ENCODE measurements at regions not wholly inside any gene's neighbourhood (a gene's known extent, or its start where the extent isn't known, plus 50 kb on each side); places are given as distances from the start of the nearest gene placed in this dataset.
"Not testable (repeated sequence)": the region's sequence is repeated elsewhere in the genome, so short reads cannot be mapped to it uniquely, and the experiment has no call there.

- DNase-seq = no peak
These were observed 329.3 kb upstream of the ZNF804A start for GRCh38 chr2:184268900-184269477.

- DNase-seq = no peak
These were observed 327.7 kb upstream of the ZNF804A start for GRCh38 chr2:184270660-184271059.

GRCh38 chr2:184272056-184272455, 326.3 kb upstream of the ZNF804A start:
- no peak for DNase-seq

GRCh38 chr2:184294831-184295230, 303.5 kb upstream of the ZNF804A start:
- DNase-seq = no peak

- DNase-seq = no peak
These were observed 301.2 kb upstream of the ZNF804A start for GRCh38 chr2:184297085-184297484.

GRCh38 chr2:184302506-184302905, 295.8 kb upstream of the ZNF804A start:
- DNase-seq = no peak

GRCh38 chr2:184304006-184304405, 294.3 kb upstream of the ZNF804A start:
- DNase-seq = no peak

- DNase-seq = peak; percentile 62
These were observed 293.2 kb upstream of the ZNF804A start for GRCh38 chr2:184305105-184305504.

GRCh38 chr2:184308706-184309105, 289.6 kb upstream of the ZNF804A start:
- DNase-seq = no peak

GRCh38 chr2:184312970-184313369, 285.4 kb upstream of the ZNF804A start:
- DNase-seq = no peak

- no peak for DNase-seq
These were observed 283.5 kb upstream of the ZNF804A start for GRCh38 chr2:184314829-184315228.

- no peak for DNase-seq
These were observed 281.4 kb upstream of the ZNF804A start for GRCh38 chr2:184316921-184317320.

GRCh38 chr2:184322615-184323014, 275.7 kb upstream of the ZNF804A start:
- no peak for DNase-seq

- no peak for DNase-seq
These were observed 272.3 kb upstream of the ZNF804A start for GRCh38 chr2:184326066-184326465.

- not testable (repeated sequence) for DNase-seq
These were observed 270.5 kb upstream of the ZNF804A start for GRCh38 chr2:184327805-184328204.

GRCh38 chr2:184330561-184330960, 267.8 kb upstream of the ZNF804A start:
- not testable (repeated sequence) for DNase-seq

GRCh38 chr2:184336688-184337087, 261.6 kb upstream of the ZNF804A start:
- DNase-seq = no peak

GRCh38 chr2:184338771-184339170, 259.6 kb upstream of the ZNF804A start:
- no peak for DNase-seq

GRCh38 chr2:184339966-184340365, 258.4 kb upstream of the ZNF804A start:
- DNase-seq = no peak

- no peak for DNase-seq
These were observed 251.9 kb upstream of the ZNF804A start for GRCh38 chr2:184346338-184346862.

GRCh38 chr2:184351126-184351525, 247.2 kb upstream of the ZNF804A start:
- no peak for DNase-seq

GRCh38 chr2:184357033-184357432, 241.3 kb upstream of the ZNF804A start:
- no peak for DNase-seq

GRCh38 chr2:184359379-184359778, 238.9 kb upstream of the ZNF804A start:
- no peak for DNase-seq

GRCh38 chr2:184363213-184363612, 235.1 kb upstream of the ZNF804A start:
- DNase-seq = no peak

- DNase-seq = no peak
These were observed 231.1 kb upstream of the ZNF804A start for GRCh38 chr2:184367211-184367610.
